Stimulated activated CD4-positive, alpha-beta T cell treated with anti-CD3 and anti-CD28 coated beads, Interleukin-15, amount 100 ng/mL, for 1 hour (primary cell): ENCODE measurements at regions not wholly inside any gene's neighbourhood (a gene's known extent, or its start where the extent isn't known, plus 50 kb on each side); places are given as distances from the start of the nearest gene placed in this dataset.

ENCODE experiments used
- DNase-seq, 2 donors: peaks; one replicate each; pipeline ENCODE4 v3.0.0-alpha.2; 2020; ENCODE audit warnings: low read depth in 1 of 2, low spot score in 1 of 2

GRCh38 chr1:213840575-213840974, 147.2 kb upstream of the PROX1 start:
- DNase-seq: no peak

- DNase-seq: no peak
Observed at GRCh38 chr1:213844632-213845031, 143.1 kb upstream of the PROX1 start.

GRCh38 chr1:213852107-213852506, 135.7 kb upstream of the PROX1 start:
- no peak for DNase-seq

- no peak for DNase-seq
Observed at GRCh38 chr1:213858581-213858980, 129.2 kb upstream of the PROX1 start.

DNA sequence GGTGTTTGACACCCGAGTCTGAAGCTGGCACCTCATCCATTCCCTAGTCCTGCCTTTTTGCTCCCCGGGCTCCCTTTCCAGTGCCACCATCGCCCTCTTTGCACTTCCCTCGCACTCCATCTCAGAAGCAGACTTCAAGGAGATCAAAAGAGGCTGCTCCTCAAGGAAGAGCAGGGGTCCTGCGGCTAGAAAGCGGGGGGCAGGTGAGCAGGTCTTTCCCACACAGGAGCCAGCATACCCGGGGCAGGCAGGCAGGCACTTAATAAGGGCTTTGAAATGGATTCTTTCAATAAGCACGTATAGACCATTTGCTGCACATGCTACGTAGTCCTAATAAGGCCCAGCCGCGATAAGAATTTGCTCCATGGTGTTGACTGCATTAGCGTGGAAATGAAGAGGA, 125.9 kb upstream of the PROX1 start:
- no peak for DNase-seq

GRCh38 chr1:213864091-213864490, 123.7 kb upstream of the PROX1 start:
- DNase-seq: no peak

DNA sequence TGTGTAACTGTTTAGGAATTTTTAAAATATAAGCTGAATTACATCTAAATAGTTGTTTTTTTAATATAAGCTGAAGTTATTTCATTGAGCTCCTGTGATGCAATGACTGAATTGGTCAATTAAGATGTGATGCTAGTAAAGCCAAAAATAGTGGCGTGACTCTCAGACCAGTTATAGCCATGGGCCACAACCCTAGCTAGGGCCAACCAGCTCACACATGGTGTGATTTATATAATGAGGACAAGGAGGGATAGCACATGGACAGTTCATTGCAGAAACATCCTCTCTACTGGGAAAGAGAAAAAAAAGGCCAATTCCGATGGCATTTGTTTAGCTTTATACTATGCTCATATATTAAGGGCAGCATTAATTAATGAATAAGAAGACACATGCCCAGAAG, 119.3 kb upstream of the PROX1 start:
- DNase-seq: no peak

- DNase-seq: no peak
Observed at GRCh38 chr1:213871179-213871578, 116.6 kb upstream of the PROX1 start.

DNA sequence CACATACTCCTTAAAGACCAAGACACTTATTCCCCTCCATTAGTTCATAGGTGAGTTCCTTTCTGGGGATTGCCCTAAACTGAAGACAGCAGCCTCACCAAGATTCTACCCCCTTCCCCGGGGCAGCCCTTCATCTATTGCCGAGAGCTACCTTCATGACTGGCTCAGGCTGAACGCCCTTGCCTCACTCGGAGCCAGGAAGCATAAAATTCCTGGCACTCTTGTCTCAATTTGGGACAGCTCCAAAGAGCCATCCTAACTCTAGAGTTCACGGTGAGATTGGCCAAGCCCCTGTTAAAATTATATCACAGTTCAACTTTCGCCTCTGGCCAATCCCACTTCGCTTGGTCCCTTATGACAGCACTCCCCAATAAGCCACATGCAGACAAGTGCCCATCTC, 113.0 kb upstream of the PROX1 start:
- DNase-seq: no peak

DNA sequence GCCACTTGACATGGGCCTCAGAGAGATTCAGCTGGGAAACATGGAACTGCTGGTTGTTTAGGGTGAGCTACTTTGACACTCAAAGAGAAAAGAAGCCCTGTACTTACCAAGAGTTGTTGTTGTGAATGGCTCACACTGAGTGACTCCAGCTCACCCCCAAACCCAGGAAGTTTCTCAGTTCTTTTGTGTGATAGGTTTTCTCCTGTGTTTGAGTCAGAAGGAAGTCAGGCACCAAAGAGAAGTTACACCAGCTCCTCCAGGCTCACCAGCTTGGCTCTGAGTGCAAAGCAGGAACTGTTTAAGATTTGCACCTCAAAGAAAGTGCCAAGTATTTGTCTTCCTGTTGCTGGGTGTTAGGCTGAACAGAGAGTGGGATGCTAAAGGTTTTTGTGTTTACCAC, 111.2 kb upstream of the PROX1 start:
- DNase-seq: no peak

- no peak for DNase-seq
Observed at GRCh38 chr1:213883618-213884017, 104.2 kb upstream of the PROX1 start.

DNA sequence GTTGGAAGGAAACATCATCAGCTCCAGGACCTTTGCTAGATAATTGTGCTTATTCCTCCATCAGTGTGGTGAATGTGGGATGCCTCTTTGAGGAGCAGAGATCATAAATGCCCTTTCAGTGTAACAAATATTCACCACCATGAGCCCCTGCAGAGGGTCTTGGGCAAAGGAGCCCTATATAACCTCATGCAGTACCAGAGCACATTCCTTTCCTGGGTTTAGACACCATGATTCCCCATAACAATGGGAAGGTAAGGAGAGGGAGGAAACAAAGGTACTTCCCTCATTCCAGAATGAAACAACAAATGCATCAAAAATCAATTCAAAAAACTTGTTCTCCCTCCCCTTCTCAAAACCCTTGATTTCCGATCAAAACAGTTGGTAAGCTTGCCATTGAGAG, 103.4 kb upstream of the PROX1 start:
- no peak for DNase-seq

DNA sequence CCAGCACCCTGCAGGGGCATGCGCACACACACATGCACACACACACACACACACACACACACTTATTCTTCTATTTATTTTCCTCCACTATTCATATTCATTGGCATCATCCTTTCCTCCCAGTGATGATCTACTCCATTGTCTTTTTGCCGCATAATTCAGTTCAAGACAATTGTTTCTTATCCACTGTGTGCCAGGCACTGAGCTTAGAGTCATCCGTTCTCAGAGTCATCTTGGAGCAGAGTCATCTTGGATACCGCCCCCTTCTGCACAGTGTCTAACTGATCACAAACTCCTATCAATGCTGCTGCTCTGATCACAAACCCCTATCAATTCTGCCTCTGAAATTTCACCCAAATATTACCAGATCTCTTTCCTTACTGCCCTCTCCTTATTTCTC, 102.8 kb upstream of the PROX1 start:
- no peak for DNase-seq

GRCh38 chr1:213887842-213888241, 99.9 kb upstream of the PROX1 start:
- DNase-seq: no peak

DNA sequence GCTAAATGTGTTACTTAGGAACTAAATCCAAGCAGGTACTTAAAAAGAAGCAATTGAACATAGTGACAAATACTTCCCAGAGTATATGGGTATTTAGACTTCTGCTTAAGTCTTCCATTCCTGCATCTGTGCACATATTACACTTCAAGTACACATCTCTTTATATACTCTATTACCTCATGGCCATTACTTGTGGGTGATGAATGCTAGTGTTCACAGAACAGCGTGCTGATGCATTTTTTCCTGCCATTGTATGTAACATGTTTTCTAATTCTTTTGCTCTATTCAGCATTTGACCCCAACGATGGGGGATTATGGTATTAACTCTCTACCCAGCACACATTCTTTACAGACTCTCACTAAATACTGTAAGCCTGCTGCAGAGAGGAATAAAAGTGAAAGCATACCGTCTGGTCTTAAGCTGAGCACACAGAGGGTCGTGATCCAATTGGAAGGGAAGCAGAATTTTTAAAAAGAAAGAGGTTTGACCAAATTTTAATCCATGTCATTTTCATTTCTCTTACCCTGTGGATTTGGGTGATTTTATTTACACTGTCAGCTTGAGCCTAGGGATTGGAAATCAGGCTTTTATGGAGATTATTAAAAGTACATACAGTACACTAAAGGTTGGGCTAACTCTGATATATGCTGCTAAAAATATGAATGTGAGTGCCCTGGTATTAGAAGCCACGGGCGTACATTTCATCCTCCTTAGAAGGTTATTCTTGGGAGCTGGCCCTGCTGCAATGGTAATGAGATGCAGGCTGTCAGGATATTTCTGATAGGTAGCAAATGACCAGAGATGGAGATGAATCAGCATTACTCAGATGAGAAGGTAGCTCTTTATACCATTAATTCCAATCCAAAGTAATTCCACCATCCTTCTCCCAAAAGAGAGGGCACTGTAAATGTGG, 95.5 kb upstream of the PROX1 start:
- DNase-seq: no peak

DNA sequence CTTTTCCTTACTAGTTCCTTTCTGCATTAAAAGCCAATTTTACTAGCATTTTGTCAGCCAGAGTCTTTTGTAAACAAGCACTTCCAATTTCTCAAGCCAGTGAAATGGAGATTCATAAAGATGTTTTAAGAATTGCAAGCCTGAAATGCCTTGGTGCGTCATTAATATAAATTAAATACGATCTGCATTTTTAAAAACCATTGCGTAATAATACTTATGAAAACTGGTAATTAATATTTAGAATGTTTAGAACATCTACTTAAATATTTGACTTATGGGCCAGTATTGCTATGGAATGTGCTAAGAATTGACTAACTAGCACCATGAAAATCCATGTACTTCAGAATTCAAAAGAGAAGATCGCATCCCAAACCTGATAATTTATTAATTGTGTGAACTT, 89.1 kb upstream of the PROX1 start:
- DNase-seq: no peak

GRCh38 chr1:213899413-213899812, 88.4 kb upstream of the PROX1 start:
- no peak for DNase-seq

- DNase-seq: no peak
Observed at GRCh38 chr1:213905344-213905743, 82.4 kb upstream of the PROX1 start.

GRCh38 chr1:213908521-213908920, 79.3 kb upstream of the PROX1 start:
- no peak for DNase-seq

DNA sequence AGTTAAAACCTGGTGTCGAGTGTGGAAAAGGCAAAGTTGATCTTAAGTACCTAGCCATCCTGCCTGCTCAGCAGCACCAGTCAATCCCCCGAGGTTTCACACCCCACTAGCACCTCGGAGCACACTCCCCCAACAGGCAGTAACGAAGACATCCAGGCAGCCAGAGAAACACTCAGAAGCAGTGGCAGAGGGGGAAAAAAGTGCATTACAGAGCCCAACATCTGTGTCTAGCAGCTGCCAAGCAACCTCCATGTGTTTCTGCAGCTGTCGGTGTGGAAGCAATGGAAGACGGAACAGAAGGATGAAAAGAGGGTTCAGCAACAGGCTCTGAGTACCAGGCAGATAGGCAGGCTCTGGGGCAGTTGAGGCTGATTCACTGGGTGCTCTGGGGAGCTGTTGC, 73.4 kb upstream of the PROX1 start:
- DNase-seq: no peak

DNA sequence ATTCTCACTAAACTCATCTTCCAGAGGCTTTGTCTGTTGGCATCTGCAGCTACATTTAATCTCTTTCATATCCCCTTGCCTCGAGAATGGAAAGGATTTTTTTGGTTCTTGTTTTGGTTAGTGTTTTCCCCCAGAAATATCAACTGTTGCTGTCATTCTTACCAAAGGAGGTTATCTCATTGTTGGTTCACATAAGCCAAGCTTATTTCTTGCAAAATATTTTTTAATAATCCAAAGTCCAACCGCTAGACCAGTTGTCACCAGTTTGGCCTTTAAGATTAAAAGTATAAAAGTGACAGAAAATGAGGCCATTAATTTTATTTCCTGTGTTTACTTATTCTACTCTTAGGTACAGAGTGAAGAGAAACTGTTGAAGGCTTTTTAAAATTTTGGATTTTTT, 66.5 kb upstream of the PROX1 start:
- DNase-seq: no peak

DNA sequence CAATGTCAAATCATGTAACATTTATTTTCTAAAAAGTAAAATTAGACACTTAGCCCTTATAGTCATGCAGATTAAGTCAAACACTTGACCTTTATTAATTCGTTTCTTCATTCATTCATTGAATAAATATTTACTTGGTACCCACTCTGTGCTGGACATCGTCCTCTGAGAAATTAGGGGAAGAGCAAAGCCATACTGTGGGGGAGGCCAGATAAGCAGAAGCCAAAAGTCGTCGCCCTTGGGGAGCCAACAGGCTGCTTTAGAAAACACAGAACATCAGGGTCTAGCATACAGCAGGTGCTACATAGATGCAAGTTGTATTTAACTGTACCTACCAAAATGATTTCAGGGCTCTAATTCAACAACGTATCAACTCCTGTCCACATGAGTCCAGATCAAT, 66.1 kb upstream of the PROX1 start:
- no peak for DNase-seq

GRCh38 chr1:213925531-213926182, 62.1 kb upstream of the PROX1 start:
- DNase-seq: no peak
